ENCODE measurements at regions not wholly inside any gene's neighbourhood (a gene's known extent, or its start where the extent isn't known, plus 50 kb on each side); places are given as distances from the start of the nearest gene placed in this dataset.

- Mint-ChIP-seq H3K4me3 (no peak overlapping the region), H3K36me3 (ENCODE audit: low read depth) (no peaks in the 10 kb centered on the region), H3K4me1 (peaks cover 18% of the 10 kb centered on the region), H3K27ac (no peak overlapping the region), H3K9me3 (no peaks in the 10 kb centered on the region), H3K27me3 (ENCODE audit: low read depth) (peaks cover 23% of the 10 kb centered on the region)
- no peak for TF ChIP-seq CTCF (IDR thresholded peaks at IDR 0.05; ENCODE audit: unreplicated experiment in 3 of 3)
Measured at GRCh38 chr2:60676706-60677330, 79.2 kb upstream of the PAPOLG start.

DNA sequence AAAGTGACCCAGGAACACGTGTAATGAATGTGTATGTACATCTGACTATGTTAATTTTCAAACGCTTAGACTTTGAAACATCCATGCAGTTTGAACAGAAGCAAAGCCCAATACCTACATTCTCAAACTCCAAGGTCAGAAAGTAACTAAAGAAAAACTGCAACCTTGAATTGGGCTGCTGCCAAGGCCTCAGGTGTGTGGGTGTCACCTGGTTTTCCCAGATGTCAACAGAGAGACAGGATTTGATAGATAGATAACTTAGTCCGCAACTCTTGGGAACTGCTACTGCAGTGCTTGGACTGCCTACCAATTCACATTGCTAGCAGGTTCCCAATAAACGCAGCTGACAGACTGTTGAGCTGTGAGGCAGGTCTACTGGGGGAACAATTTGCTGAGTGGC lies 78.7 kb upstream of the PAPOLG start:
- H3K9me3 Mint-ChIP-seq: no peaks in the 10 kb centered on the region
- H3K4me3 Mint-ChIP-seq: no peak overlapping the region
- peaks cover 23% of the 10 kb centered on the region for H3K27me3 Mint-ChIP-seq (ENCODE audit: low read depth)
- H3K4me1 Mint-ChIP-seq: peaks cover 18% of the 10 kb centered on the region
- H3K36me3 Mint-ChIP-seq (ENCODE audit: low read depth): no peaks in the 10 kb centered on the region
- no peak overlapping the region for H3K27ac Mint-ChIP-seq
- TF ChIP-seq CTCF (IDR thresholded peaks at IDR 0.05; ENCODE audit: unreplicated experiment in 3 of 3): no peak

GRCh38 chr2:60678551-60678950 lies 77.5 kb upstream of the PAPOLG start:
- no peak for TF ChIP-seq CTCF (IDR thresholded peaks at IDR 0.05; ENCODE audit: unreplicated experiment in 3 of 3)
- no peak overlapping the region for H3K4me3 Mint-ChIP-seq
- H3K36me3 Mint-ChIP-seq (ENCODE audit: low read depth): no peaks in the 10 kb centered on the region
- H3K9me3 Mint-ChIP-seq: no peaks in the 10 kb centered on the region
- peaks cover 18% of the 10 kb centered on the region for H3K27me3 Mint-ChIP-seq (ENCODE audit: low read depth)
- H3K27ac Mint-ChIP-seq: no peak overlapping the region
- peaks cover 18% of the 10 kb centered on the region for H3K4me1 Mint-ChIP-seq

GRCh38 chr2:60679036-60679780 lies 76.9 kb upstream of the PAPOLG start:
- Mint-ChIP-seq H3K4me3 (peak overlapping the region in 1 of 3 experiments; percentile 1), H3K27me3 (ENCODE audit: low read depth) (peaks cover 18% of the 10 kb centered on the region), H3K27ac (no peak overlapping the region), H3K36me3 (ENCODE audit: low read depth) (no peaks in the 10 kb centered on the region), H3K9me3 (no peaks in the 10 kb centered on the region), H3K4me1 (peaks cover 18% of the 10 kb centered on the region)
- TF ChIP-seq CTCF (IDR thresholded peaks at IDR 0.05; ENCODE audit: unreplicated experiment in 3 of 3): no peak

- Mint-ChIP-seq H3K4me1 (no peaks in the 10 kb centered on the region), H3K27me3 (ENCODE audit: low read depth) (no peaks in the 10 kb centered on the region), H3K27ac (no peak overlapping the region), H3K9me3 (no peaks in the 10 kb centered on the region), H3K36me3 (ENCODE audit: low read depth) (no peaks in the 10 kb centered on the region), H3K4me3 (no peak overlapping the region)
- TF ChIP-seq CTCF (IDR thresholded peaks at IDR 0.05; ENCODE audit: unreplicated experiment in 3 of 3): no peak
Measured at GRCh38 chr2:60693551-60693950, 62.5 kb upstream of the PAPOLG start.

GRCh38 chr2:60695793-60696192 lies 60.3 kb upstream of the PAPOLG start:
- Mint-ChIP-seq H3K4me1 (no peaks in the 10 kb centered on the region), H3K36me3 (ENCODE audit: low read depth) (no peaks in the 10 kb centered on the region), H3K27ac (no peak overlapping the region), H3K27me3 (ENCODE audit: low read depth) (no peaks in the 10 kb centered on the region), H3K9me3 (no peaks in the 10 kb centered on the region), H3K4me3 (no peak overlapping the region)
- TF ChIP-seq CTCF (IDR thresholded peaks at IDR 0.05; ENCODE audit: unreplicated experiment in 3 of 3): no peak

All from nephron (organoid).